ENCODE measurements at regions not wholly inside any gene's neighbourhood (a gene's known extent, or its start where the extent isn't known, plus 50 kb on each side); places are given as distances from the start of the nearest gene placed in this dataset.

- ChIA-PET CTCF (no interaction called here), POLR2A (no interaction called here)
- Mint-ChIP-seq H3K27ac (no peak overlapping the region), H3K4me3 (no peak overlapping the region), H3K9me3 (ENCODE audit: insufficient read depth) (no peaks in the 10 kb centered on the region), H3K27me3 (peaks cover 24% of the 10 kb centered on the region), H3K4me1 (no peaks in the 10 kb centered on the region)
- Histone ChIP-seq H3K79me2 (ENCODE audit: control insufficient read depth, insufficient read depth, low read length) (no peaks in the 10 kb centered on the region), H3K36me3 (replicated peaks in 1 of 2; ENCODE audit: control extremely low read depth in 1 of 2, control insufficient read depth in 1 of 2, extremely low read depth in 1 of 2, insufficient read depth in 2 of 2, low read length in 1 of 2) (no peaks in the 10 kb centered on the region), H3K4me2 (replicated peaks; ENCODE audit: low read depth, low read length, poor library complexity, severe bottlenecking) (no peak overlapping the region), H3K4me1 (ENCODE audit: control insufficient read depth in 2 of 2, insufficient read depth in 2 of 2, low read length in 2 of 2) (no peaks in the 10 kb centered on the region), H3K27me3 (replicated peaks in 1 of 4; ENCODE audit: control extremely low read depth in 1 of 4, control insufficient read depth in 3 of 4, insufficient read depth in 4 of 4, low read length in 3 of 4) (no peaks in the 10 kb centered on the region), H4K20me1 (ENCODE audit: control insufficient read depth, insufficient read depth, low read length, poor library complexity, severe bottlenecking) (no peaks in the 10 kb centered on the region), H2AFZ (ENCODE audit: insufficient read depth, low read depth, low read length, poor library complexity, severe bottlenecking) (no peak overlapping the region), H3K9ac (ENCODE audit: low read length) (no peak overlapping the region), H3K9me3 (ENCODE audit: control extremely low read depth in 1 of 3, control insufficient read depth in 2 of 3, insufficient read depth in 1 of 3, low read length in 2 of 3) (no peaks in the 10 kb centered on the region), H3K4me3 (ENCODE audit: control extremely low read depth in 1 of 5, extremely low read depth in 1 of 5, insufficient read depth in 1 of 5, low read depth in 2 of 5, low read length in 4 of 5) (no peak overlapping the region), H3K27ac (ENCODE audit: low read length in 2 of 2) (no peak overlapping the region)
- WGBS (ENCODE audit: insufficient coverage): no CpG with 5 or more reads among the region's 3 CpGs
- intact Hi-C loops (cut with micrococcal nuclease): no loop called here
- no peak for DNase-seq
- ATAC-seq (ENCODE audit: low read depth): no peak
- TF ChIP-seq EZH2 (IDR thresholded peaks at IDR 0.05; ENCODE audit: borderline replicate concordance, insufficient read depth, low read depth, low read length, poor library complexity, severe bottlenecking) (no peak), CTCF (IDR thresholded peaks at IDR 0.05) (no peak)
Observed at GRCh38 chr6:1503811-1504210, 105.9 kb upstream of the FOXC1 start.

GRCh38 chr6:1504465-1504864 is 105.2 kb upstream of the FOXC1 start:
- Histone ChIP-seq H3K9me3 (ENCODE audit: control extremely low read depth in 1 of 3, control insufficient read depth in 2 of 3, insufficient read depth in 1 of 3, low read length in 2 of 3) (peaks cover 0 to 2% (median 0%) of the 10 kb centered on the region in 3 donors), H3K4me1 (ENCODE audit: control insufficient read depth in 2 of 2, insufficient read depth in 2 of 2, low read length in 2 of 2) (no peaks in the 10 kb centered on the region), H3K9ac (ENCODE audit: low read length) (no peak overlapping the region), H3K36me3 (replicated peaks in 1 of 2; ENCODE audit: control extremely low read depth in 1 of 2, control insufficient read depth in 1 of 2, extremely low read depth in 1 of 2, insufficient read depth in 2 of 2, low read length in 1 of 2) (no peaks in the 10 kb centered on the region), H4K20me1 (ENCODE audit: control insufficient read depth, insufficient read depth, low read length, poor library complexity, severe bottlenecking) (no peaks in the 10 kb centered on the region), H3K27ac (ENCODE audit: low read length in 2 of 2) (no peak overlapping the region), H3K4me2 (replicated peaks; ENCODE audit: low read depth, low read length, poor library complexity, severe bottlenecking) (no peak overlapping the region), H3K4me3 (ENCODE audit: control extremely low read depth in 1 of 5, extremely low read depth in 1 of 5, insufficient read depth in 1 of 5, low read depth in 2 of 5, low read length in 4 of 5) (no peak overlapping the region), H3K27me3 (replicated peaks in 1 of 4; ENCODE audit: control extremely low read depth in 1 of 4, control insufficient read depth in 3 of 4, insufficient read depth in 4 of 4, low read length in 3 of 4) (no peaks in the 10 kb centered on the region), H2AFZ (ENCODE audit: insufficient read depth, low read depth, low read length, poor library complexity, severe bottlenecking) (no peak overlapping the region), H3K79me2 (ENCODE audit: control insufficient read depth, insufficient read depth, low read length) (no peaks in the 10 kb centered on the region)
- POLR2A ChIA-PET: no interaction called here
- DNase-seq (no peak), ATAC-seq (ENCODE audit: low read depth) (no peak)
- intact Hi-C loops (cut with micrococcal nuclease): no loop called here
- Mint-ChIP-seq H3K4me1 (no peaks in the 10 kb centered on the region), H3K27me3 (peaks cover 24% of the 10 kb centered on the region), H3K4me3 (no peak overlapping the region), H3K9me3 (ENCODE audit: insufficient read depth) (no peaks in the 10 kb centered on the region), H3K27ac (no peak overlapping the region)
- CTCF ChIA-PET: no interaction called here
- TF ChIP-seq CTCF (IDR thresholded peaks at IDR 0.05): no peak
- TF ChIP-seq EZH2 (IDR thresholded peaks at IDR 0.05; ENCODE audit: borderline replicate concordance, insufficient read depth, low read depth, low read length, poor library complexity, severe bottlenecking): no peak
- WGBS (ENCODE audit: insufficient coverage): 98% methylated on average over 10 of the region's 10 CpGs
